ENCODE measurements at regions not wholly inside any gene's neighbourhood (a gene's known extent, or its start where the extent isn't known, plus 50 kb on each side); places are given as distances from the start of the nearest gene placed in this dataset.

DNA sequence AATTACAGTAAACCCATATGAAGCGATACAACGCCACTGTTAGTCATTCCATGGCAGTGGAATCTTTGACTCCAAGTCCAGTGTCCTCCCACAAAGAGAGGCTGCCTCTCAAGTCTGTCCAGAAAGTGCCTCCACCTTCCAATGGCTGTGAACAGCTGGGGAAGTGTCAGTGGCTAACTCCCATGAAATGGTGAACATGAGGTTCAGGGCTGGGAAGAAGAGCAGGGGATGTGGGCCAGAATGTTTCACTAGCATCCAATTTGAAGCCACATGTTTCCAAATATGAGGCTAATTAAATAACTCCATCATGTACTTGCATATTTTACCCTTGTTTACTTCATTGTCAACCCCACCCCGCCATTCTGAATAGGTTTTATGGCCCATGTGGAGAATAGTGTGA lies 53.1 kb upstream of the CHST15 start:
- peaks cover 91% of the 10 kb centered on the region for H3K4me1 ChIP-seq (ENCODE audit: low read depth, poor library complexity, severe bottlenecking)
- H3K9ac ChIP-seq: no peak overlapping the region
- H3K79me2 ChIP-seq (ENCODE audit: insufficient read depth, low read depth): peaks cover 68% of the 10 kb centered on the region
- peak overlapping the region; percentile 90; the same call in 1 of the 2 replicates for H3K27ac ChIP-seq
- no peak for TF ChIP-seq CTCF (conservative IDR thresholded peaks at IDR 0.05; ENCODE audit: low read depth, low read length)
- H3K36me3 ChIP-seq (ENCODE audit: insufficient read depth): no peaks in the 10 kb centered on the region
- no peaks in the 10 kb centered on the region for H3K27me3 ChIP-seq (ENCODE audit: insufficient read depth, low read depth)
- peak overlapping the region; percentile 99 for H3K4me2 ChIP-seq
- H2AFZ ChIP-seq (ENCODE audit: low read depth): no peak overlapping the region
- no peak overlapping the region for H3K4me3 ChIP-seq (IDR thresholded peaks at IDR 0.05; ENCODE audit: insufficient read depth, low read depth, low read length)
- no peaks in the 10 kb centered on the region for H4K20me1 ChIP-seq (ENCODE audit: insufficient read depth)

- no peak overlapping the region; the same call in 1 of the 2 replicates for H3K9ac ChIP-seq
- peak overlapping the region; percentile 90; the same call in 1 of the 2 replicates for H3K27ac ChIP-seq
- H3K4me2 ChIP-seq: peak overlapping the region; percentile 99
These were observed 51.9 kb upstream of the CHST15 start for GRCh38 chr10:124145109-124145870.

DNA sequence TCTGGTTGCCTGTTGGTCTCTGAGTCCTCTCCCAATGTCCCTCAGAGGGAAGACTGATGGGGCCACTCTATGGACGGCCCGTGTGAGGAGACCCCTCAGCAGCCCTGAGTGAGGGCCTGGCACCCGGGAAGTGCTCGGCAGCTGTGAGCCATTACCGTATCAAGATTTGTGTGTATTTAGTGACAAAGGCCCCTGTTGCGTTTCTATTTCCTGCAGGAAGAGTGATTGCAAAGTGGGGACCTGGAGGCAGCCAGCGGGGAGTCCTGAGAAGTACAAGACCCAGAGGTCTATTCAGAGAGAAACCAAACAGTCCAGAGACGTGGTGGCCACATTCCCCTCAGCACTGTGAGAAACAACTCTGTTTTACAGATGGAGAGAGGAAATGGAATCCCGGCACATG lies 51.1 kb upstream of the CHST15 start:
- Histone ChIP-seq H2AFZ (ENCODE audit: low read depth) (no peak overlapping the region), H3K9ac (no peak overlapping the region), H3K4me1 (ENCODE audit: low read depth, poor library complexity, severe bottlenecking) (peaks cover 87% of the 10 kb centered on the region), H3K79me2 (ENCODE audit: insufficient read depth, low read depth) (peaks cover 85% of the 10 kb centered on the region), H3K4me2 (peak overlapping the region; percentile 99; the same call in 1 of the 2 replicates), H3K4me3 (IDR thresholded peaks at IDR 0.05; ENCODE audit: insufficient read depth, low read depth, low read length) (no peak overlapping the region), H4K20me1 (ENCODE audit: insufficient read depth) (no peaks in the 10 kb centered on the region), H3K27ac (peak overlapping the region; percentile 91; the same call in 1 of the 2 replicates), H3K27me3 (ENCODE audit: insufficient read depth, low read depth) (no peaks in the 10 kb centered on the region), H3K36me3 (ENCODE audit: insufficient read depth) (no peaks in the 10 kb centered on the region; the same call in 1 of the 2 replicates)
- no peak for TF ChIP-seq CTCF (conservative IDR thresholded peaks at IDR 0.05; ENCODE audit: low read depth, low read length)

More at GRCh38 chr10:124145109-124145870, 51.9 kb upstream of the CHST15 start:
- peaks cover 91% of the 10 kb centered on the region for H3K4me1 ChIP-seq (ENCODE audit: low read depth, poor library complexity, severe bottlenecking)
- no peaks in the 10 kb centered on the region for H4K20me1 ChIP-seq (ENCODE audit: insufficient read depth)
- no peak for TF ChIP-seq CTCF (conservative IDR thresholded peaks at IDR 0.05; ENCODE audit: low read depth, low read length)
- no peak overlapping the region for H3K4me3 ChIP-seq (IDR thresholded peaks at IDR 0.05; ENCODE audit: insufficient read depth, low read depth, low read length)
- H3K27me3 ChIP-seq (ENCODE audit: insufficient read depth, low read depth): no peaks in the 10 kb centered on the region
- H2AFZ ChIP-seq (ENCODE audit: low read depth): no peak overlapping the region
- H3K79me2 ChIP-seq (ENCODE audit: insufficient read depth, low read depth): peaks cover 79% of the 10 kb centered on the region
- H3K36me3 ChIP-seq (ENCODE audit: insufficient read depth): no peaks in the 10 kb centered on the region; the same call in 1 of the 2 replicates

DNA sequence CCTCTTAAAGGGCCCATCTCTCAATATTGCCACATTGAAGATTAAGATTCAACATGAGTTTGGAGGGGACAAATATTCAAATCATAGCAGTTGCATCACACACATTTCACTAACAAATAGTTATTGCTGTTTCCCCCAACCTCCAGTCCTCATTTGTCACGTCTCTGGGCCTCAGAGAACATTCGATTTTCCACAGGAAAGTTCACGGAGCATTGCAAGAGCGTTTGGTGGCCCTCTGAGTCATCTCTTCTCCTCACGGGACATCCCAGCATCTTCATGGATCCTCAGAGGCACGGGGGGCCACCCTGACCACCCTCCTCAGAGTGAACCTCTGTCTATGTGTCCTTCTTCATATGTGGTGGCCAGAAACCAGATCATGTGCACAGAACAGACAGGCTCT lies 50.3 kb upstream of the CHST15 start:
- no peak for TF ChIP-seq CTCF (conservative IDR thresholded peaks at IDR 0.05; ENCODE audit: low read depth, low read length)
- H3K4me3 ChIP-seq (IDR thresholded peaks at IDR 0.05; ENCODE audit: insufficient read depth, low read depth, low read length): no peak overlapping the region
- peaks cover 87% of the 10 kb centered on the region for H3K4me1 ChIP-seq (ENCODE audit: low read depth, poor library complexity, severe bottlenecking)
- peak overlapping the region; percentile 91 for H3K27ac ChIP-seq
- no peaks in the 10 kb centered on the region; the same call in 1 of the 2 replicates for H3K36me3 ChIP-seq (ENCODE audit: insufficient read depth)
- no peaks in the 10 kb centered on the region for H4K20me1 ChIP-seq (ENCODE audit: insufficient read depth)
- H3K27me3 ChIP-seq (ENCODE audit: insufficient read depth, low read depth): no peaks in the 10 kb centered on the region
- no peak overlapping the region for H2AFZ ChIP-seq (ENCODE audit: low read depth)
- peak overlapping the region; percentile 99; the same call in 1 of the 2 replicates for H3K4me2 ChIP-seq
- peaks cover 84% of the 10 kb centered on the region for H3K79me2 ChIP-seq (ENCODE audit: insufficient read depth, low read depth)
- no peak overlapping the region; the same call in 1 of the 2 replicates for H3K9ac ChIP-seq

Measured in KMS-11 (cell line).